ENCODE measurements at regions not wholly inside any gene's neighbourhood (a gene's known extent, or its start where the extent isn't known, plus 50 kb on each side); places are given as distances from the start of the nearest gene placed in this dataset.

DNA sequence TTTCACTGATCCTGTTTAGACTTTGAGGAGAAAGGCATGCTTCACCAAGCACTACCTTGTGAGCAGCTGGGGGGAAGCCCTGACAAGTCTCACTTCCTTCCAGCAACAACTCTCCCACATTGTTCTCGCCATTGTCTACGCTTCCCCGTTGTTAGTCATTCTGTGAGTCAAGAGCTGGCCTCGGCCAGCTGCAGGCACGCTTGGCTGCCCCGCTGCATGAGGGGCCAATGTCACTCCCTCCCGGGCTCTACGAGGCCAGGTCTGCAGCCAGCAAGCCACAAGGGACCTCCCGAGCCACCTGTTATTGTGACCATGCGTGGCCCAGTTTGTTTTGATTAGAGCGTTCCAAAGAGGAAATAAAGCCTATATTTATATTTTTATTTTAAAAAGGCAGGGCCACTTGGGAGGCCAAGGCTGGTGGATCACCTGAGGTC is 220.9 kb downstream of the FOXO1 start (continued):
- no peak for TF ChIP-seq IRF5 (IDR thresholded peaks at IDR 0.05; ENCODE audit: borderline replicate concordance)

- no peak overlapping the region for H3K27ac ChIP-seq (ENCODE audit: control insufficient read depth, insufficient read depth)
- RAD21 ChIA-PET (ENCODE audit: unreplicated experiment) = interaction anchor here (1.4 kb wide), 1 partner anchor 72 kb away, joined by 10 read pairs; no protein-coding TSS in a partner anchor
- H3K4me2 ChIP-seq (ENCODE audit: control insufficient read depth, insufficient read depth) = no peak overlapping the region
- no TSS peak for BruUV-seq (replicated peaks)
- SMC1A ChIA-PET (ENCODE audit: uncharacterized antibody, unreplicated experiment) = interaction anchor here (1.1 to 2.4 kb wide), 7 partner anchors 12 to 377 kb away, joined by 3 to 8 read pairs (median 4); no protein-coding TSS in a partner anchor
- H3K27me3 ChIP-seq (replicated peaks in 1 of 2; ENCODE audit: control insufficient read depth in 2 of 2, insufficient read depth in 2 of 2, low read length in 1 of 2) = no peaks in the 10 kb centered on the region
- peaks cover 13% of the 10 kb centered on the region for H3K4me1 ChIP-seq (ENCODE audit: control insufficient read depth, insufficient read depth, low read length)
- no peak overlapping the region for H3K4me3 ChIP-seq
- DNase-seq (ENCODE audit: low read depth, low spot score) (no peak), ATAC-seq (no peak), FAIRE-seq (no peak)
- CTCF ChIA-PET = interaction anchor here (0.6 to 1.4 kb wide), 3 partner anchors 15 to 184 kb away, joined by 3 read pairs; no protein-coding TSS in a partner anchor
- WGBS (ENCODE audit: insufficient coverage, insufficient replicate concordance, low lambda C conversion rate, missing lambda C conversion rate) = 95% methylated on average over 2 of the region's 2 CpGs
- H2AFZ ChIP-seq (ENCODE audit: control insufficient read depth, low read depth, low read length) = no peak overlapping the region
- H3K36me3 ChIP-seq (ENCODE audit: control insufficient read depth in 2 of 2, insufficient read depth in 2 of 2, low read length in 1 of 2) = no peaks in the 10 kb centered on the region
- H3K79me2 ChIP-seq (ENCODE audit: control insufficient read depth, insufficient read depth, low read length) = no peaks in the 10 kb centered on the region
- H3K9ac ChIP-seq (ENCODE audit: control insufficient read depth, insufficient read depth, low read length) = no peak overlapping the region
- in situ Hi-C loops (cut with MboI) (loop anchor here (5.0 kb wide), 1 partner anchor 216 kb away; no protein-coding TSS in a partner anchor), intact Hi-C loops (cut with micrococcal nuclease; ENCODE audit: unreplicated experiment) (loop anchor here (5.0 to 10.0 kb wide), 2 partner anchors 141 to 382 kb away; no protein-coding TSS in a partner anchor)
- H3K9me3 ChIP-seq (replicated peaks; ENCODE audit: control insufficient read depth, insufficient read depth, low read length) = peaks cover 1% of the 10 kb centered on the region; the same call in 2 of the 3 replicates
- no peaks in the 10 kb centered on the region for H4K20me1 ChIP-seq (ENCODE audit: control insufficient read depth, insufficient read depth)
- TF ChIP-seq ZNF622 (IDR thresholded peaks at IDR 0.05) (no peak), PML (IDR thresholded peaks at IDR 0.05; ENCODE audit: low read length) (no peak)
- POLR2A ChIA-PET = interaction anchor here (0.5 kb wide), 1 partner anchor 206 kb away, joined by 3 read pairs; no protein-coding TSS in a partner anchor
Measured at GRCh38 chr13:40446365-40446764, 220.1 kb downstream of the FOXO1 start.

- Histone ChIP-seq H3K36me3 (ENCODE audit: control insufficient read depth in 2 of 2, insufficient read depth in 2 of 2, low read length in 1 of 2) (no peaks in the 10 kb centered on the region), H3K27me3 (replicated peaks in 1 of 2; ENCODE audit: control insufficient read depth in 2 of 2, insufficient read depth in 2 of 2, low read length in 1 of 2) (no peaks in the 10 kb centered on the region), H3K4me3 (no peak overlapping the region), H3K27ac (ENCODE audit: control insufficient read depth, insufficient read depth) (no peak overlapping the region), H3K79me2 (ENCODE audit: control insufficient read depth, insufficient read depth, low read length) (no peaks in the 10 kb centered on the region), H2AFZ (ENCODE audit: control insufficient read depth, low read depth, low read length) (no peak overlapping the region), H3K9me3 (replicated peaks; ENCODE audit: control insufficient read depth, insufficient read depth, low read length) (peaks cover 1% of the 10 kb centered on the region; the same call in 2 of the 3 replicates), H3K4me1 (ENCODE audit: control insufficient read depth, insufficient read depth, low read length) (peaks cover 13% of the 10 kb centered on the region), H4K20me1 (ENCODE audit: control insufficient read depth, insufficient read depth) (no peaks in the 10 kb centered on the region), H3K4me2 (ENCODE audit: control insufficient read depth, insufficient read depth) (no peak overlapping the region), H3K9ac (ENCODE audit: control insufficient read depth, insufficient read depth, low read length) (no peak overlapping the region)
- ChIA-PET POLR2A (no interaction called here), RAD21 (ENCODE audit: unreplicated experiment) (no interaction called here), SMC1A (ENCODE audit: uncharacterized antibody, unreplicated experiment) (interaction anchor here (0.7 to 2.7 kb wide), 4 partner anchors 61 to 205 kb away, joined by 3 to 6 read pairs (median 4); no protein-coding TSS in a partner anchor), CTCF (no interaction called here)
- in situ Hi-C loops (cut with MboI) (loop anchor here (5.0 kb wide), 1 partner anchor 214 kb away; no protein-coding TSS in a partner anchor), intact Hi-C loops (cut with micrococcal nuclease; ENCODE audit: unreplicated experiment) (loop anchor here (5.0 to 10.0 kb wide), 2 partner anchors 139 to 383 kb away; no protein-coding TSS in a partner anchor)
- TF ChIP-seq ATF2 (IDR thresholded peaks at IDR 0.05; ENCODE audit: low read length) = no peak
- BruUV-seq (replicated peaks) = no TSS peak
- 93% methylated on average over 3 of the region's 3 CpGs for WGBS (ENCODE audit: insufficient coverage, insufficient replicate concordance, low lambda C conversion rate, missing lambda C conversion rate)
- no peak for FAIRE-seq
- DNase-seq (ENCODE audit: low read depth, low spot score) = no peak
- no peak for ATAC-seq
Measured at GRCh38 chr13:40447857-40448256, 218.6 kb downstream of the FOXO1 start.
